CMK (cell line): ENCODE measurements at regions not wholly inside any gene's neighbourhood (a gene's known extent, or its start where the extent isn't known, plus 50 kb on each side); places are given as distances from the start of the nearest gene placed in this dataset.

Source experiments
- DNase-seq: peaks from one replicate; pipeline ENCODE4 v3.0.0-alpha.2; 2010; ENCODE audit warnings: low read depth

GRCh38 chr2:117714745-117715417, 99.6 kb upstream of the DDX18 start:
- DNase-seq = no peak

- DNase-seq = no peak
These were observed 98.0 kb upstream of the DDX18 start for GRCh38 chr2:117716505-117716904.

DNA sequence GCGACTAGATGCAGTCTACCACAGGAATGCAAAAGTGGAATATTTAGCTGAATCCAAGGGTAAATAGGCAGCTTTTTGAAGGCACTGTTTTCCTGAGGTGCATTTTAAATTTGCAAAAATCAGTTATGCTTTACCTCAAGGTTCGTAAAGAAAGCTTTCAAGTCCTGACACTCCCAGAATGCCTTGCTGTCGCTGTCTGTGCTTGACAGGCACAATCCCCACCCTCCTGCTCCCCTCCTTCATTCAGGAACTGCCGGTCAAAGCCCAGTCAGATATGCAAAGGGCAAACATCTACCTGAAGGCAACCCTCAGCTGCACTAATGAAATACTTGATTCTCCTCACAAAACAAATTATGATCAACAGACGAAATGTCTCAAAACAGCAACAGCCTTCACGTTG, 97.4 kb upstream of the DDX18 start:
- DNase-seq = no peak

GRCh38 chr2:117718048-117718447, 96.4 kb upstream of the DDX18 start:
- no peak for DNase-seq

DNA sequence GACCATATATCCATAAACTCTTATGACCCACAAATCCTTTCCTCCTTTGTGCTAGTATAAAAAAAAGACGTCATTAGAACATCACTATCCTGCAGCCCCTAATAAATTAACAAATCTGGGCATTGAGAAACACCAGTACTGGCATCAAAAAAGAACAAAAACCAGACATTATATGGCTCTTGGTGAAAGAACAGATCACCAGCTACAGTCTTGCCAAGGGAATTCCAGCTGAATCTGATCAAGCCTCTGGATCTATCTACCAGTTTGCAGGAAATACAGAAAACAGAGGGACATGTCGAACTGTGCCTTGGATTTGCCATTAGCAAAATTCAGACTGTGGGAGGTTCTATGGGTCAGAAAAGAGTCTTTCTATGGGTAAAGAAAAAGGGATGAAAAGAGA, 93.7 kb upstream of the DDX18 start:
- DNase-seq = no peak

DNA sequence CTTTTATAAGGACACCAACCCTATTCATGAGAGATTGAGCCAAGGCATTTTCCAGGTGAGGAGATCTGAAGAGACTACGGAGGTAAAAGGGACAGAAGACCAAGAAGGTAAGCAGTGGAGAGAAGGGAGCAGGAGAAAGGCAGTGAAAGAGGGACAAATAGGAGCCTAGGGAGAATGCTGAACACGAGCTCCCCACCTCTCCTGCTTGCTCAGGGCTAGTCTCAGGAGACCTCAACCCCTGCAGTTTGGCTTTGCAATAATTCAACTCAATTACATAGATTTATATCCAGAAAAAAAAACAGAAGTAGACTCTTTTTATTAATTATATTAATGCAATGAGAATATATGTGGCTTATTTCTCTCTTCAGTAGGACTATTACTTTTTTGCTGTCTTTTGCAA, 91.0 kb upstream of the DDX18 start:
- DNase-seq = no peak

- no peak for DNase-seq
These were observed 90.5 kb upstream of the DDX18 start for GRCh38 chr2:117723888-117724434.

DNA sequence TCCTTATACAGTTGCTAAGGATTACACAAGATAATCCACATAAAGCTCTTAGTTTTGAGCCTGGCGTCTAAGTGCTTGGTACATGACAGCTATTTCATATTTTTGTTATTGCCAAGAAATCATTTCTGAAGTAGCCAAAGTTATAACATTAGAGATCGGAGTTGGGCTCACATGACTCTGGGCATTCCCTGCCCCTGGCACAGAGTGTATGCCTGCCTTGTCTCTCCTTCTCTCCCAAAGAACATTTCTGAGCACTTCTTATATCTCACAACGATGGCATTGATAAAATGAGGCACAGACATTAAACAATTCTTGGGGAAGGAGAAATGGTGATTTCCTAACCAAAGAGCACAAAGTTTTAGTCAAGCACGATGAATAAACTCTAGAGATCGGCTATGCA, 87.7 kb upstream of the DDX18 start:
- no peak for DNase-seq

DNA sequence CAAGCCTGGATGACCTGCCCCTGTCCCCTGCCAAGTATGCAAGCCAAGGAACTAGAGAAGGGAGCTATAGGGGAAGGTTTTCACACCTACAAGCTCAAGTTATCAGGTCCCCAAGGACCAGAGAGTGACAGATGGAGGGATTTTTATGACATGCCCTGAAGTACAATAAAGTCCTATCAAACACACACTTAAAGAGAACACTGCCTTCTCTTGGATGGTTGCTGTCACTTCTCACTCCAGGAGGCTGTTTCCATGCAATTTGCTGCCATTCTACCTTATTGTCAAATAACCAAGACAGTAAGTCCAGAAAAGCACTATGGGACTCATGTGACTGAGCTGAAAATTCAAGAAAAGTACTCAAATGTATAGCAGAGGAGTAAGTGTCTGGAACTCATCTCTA, 76.6 kb upstream of the DDX18 start:
- DNase-seq = no peak

GRCh38 chr2:117738991-117739839, 75.3 kb upstream of the DDX18 start:
- no peak for DNase-seq

DNA sequence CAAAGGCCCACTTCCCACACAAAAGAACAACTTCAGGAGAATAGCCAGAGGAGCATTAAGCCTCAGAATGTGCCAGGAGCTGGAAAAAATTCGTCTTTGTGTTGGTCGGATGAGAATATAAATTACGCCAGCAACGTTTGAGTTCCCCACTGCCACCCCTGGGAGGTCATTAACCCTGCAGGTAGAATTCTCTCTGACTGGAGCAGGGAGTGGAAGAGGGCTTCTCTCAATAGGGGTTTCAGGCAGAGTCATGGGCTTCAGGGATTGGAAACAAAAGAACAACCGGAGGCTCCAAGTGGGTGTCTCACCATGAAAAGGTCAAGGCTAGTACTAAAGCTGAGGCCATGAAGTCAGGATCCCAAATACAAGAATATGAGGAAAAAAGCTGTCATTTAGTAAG, 69.0 kb upstream of the DDX18 start:
- DNase-seq = no peak

- DNase-seq = no peak
These were observed 58.7 kb upstream of the DDX18 start for GRCh38 chr2:117755768-117756167.

GRCh38 chr2:117760916-117761315, 53.6 kb upstream of the DDX18 start:
- no peak for DNase-seq

- DNase-seq = no peak
These were observed 52.0 kb upstream of the DDX18 start for GRCh38 chr2:117762454-117762853.

- no peak for DNase-seq
These were observed 50.7 kb upstream of the DDX18 start for GRCh38 chr2:117763804-117764203.
